Endothelial cell of umbilical vein (primary cell): ENCODE measurements at regions not wholly inside any gene's neighbourhood (a gene's known extent, or its start where the extent isn't known, plus 50 kb on each side); places are given as distances from the start of the nearest gene placed in this dataset.

Experiments
- BruUV-seq: library from RNA; stranded (reverse); fragments of 400-500 nt; replicated peaks from 2 replicates; lab custom pipeline; 2021; lab: Mats Ljungman, UMichigan
- CTCF ChIA-PET: fragments of 300-600, 350-600 bp; sonication (Branson Sonifier 250); formaldehyde crosslinking; loops from one replicate; lab custom pipeline; 2021; ENCODE audit warnings: antibody characterized with exemption, inconsistent platforms; lab: Charles Lee
- POLR2A ChIA-PET: fragments of 300-600, 350-600 bp; sonication (Branson Sonifier 250); formaldehyde crosslinking; loops from one replicate; lab custom pipeline; 2021; ENCODE audit warnings: antibody characterized with exemption, inconsistent platforms; lab: Charles Lee
- DNase-seq: peaks from one replicate; pipeline ENCODE4 v3.0.0-alpha.2; 2011; ENCODE audit warnings: low read depth, low spot score
- FAIRE-seq: peaks from 2 replicates; lab custom pipeline; 2011; peaks lifted over from hg19 to GRCh38; lab: Jason Lieb, UNC
- H2AFZ ChIP-seq: 2 replicates; pipeline ENCODE4 v1.6.0; 2012; ENCODE audit warnings: low read depth, low read length, control low read depth, inconsistent platforms
- H3K27ac ChIP-seq: 2 replicates; pipeline ENCODE4 v1.5.1; 2011; ENCODE audit warnings: low read depth, mild to moderate bottlenecking, control low read depth, low read length, moderate library complexity; ENCODE audit not compliant: insufficient read depth
- H3K27me3 ChIP-seq, 2 experiments: 2 replicates each; pipeline versions ENCODE4 v1.6.0 to v1.6.1; 2011; ENCODE audit warnings: low read length in 2 of 2, mixed read lengths in 1 of 2; ENCODE audit not compliant: control insufficient read depth in 2 of 2, insufficient read depth in 2 of 2
- H3K36me3 ChIP-seq, 2 experiments: 2 replicates in 1 of 2; 3 replicates in 1 of 2; pipeline ENCODE4 v1.5.1; 2011; ENCODE audit warnings: low read length in 2 of 2, mild to moderate bottlenecking in 1 of 2, moderate library complexity in 1 of 2; ENCODE audit not compliant: control insufficient read depth in 2 of 2, insufficient read depth in 2 of 2; ENCODE audit errors: extremely low read depth in 1 of 2
- H3K4me1 ChIP-seq: 3 replicates; pipeline ENCODE4 v1.5.1; 2011; ENCODE audit warnings: mild to moderate bottlenecking, low read length; ENCODE audit not compliant: control insufficient read depth, insufficient read depth; ENCODE audit errors: extremely low read depth
- H3K4me2 ChIP-seq: 2 replicates; pipeline ENCODE4 v1.6.1; 2011; ENCODE audit warnings: low read length, control low read depth, mixed read lengths; ENCODE audit not compliant: insufficient read depth
- H3K4me3 ChIP-seq, 3 experiments: fragments of 200-600 bp in 1 of 3; sonication (generic), shearing (Covaris generic) in 1 of 3; replicated peaks in 1 of 3; 2 replicates each; pipeline ENCODE4 v1.5.1; 2011 to 2016; ENCODE audit warnings: control low read depth in 3 of 3, low read length in 3 of 3, mild to moderate bottlenecking in 2 of 3, inconsistent platforms in 1 of 3, low read depth in 1 of 3, moderate library complexity in 1 of 3; ENCODE audit not compliant: insufficient read depth in 1 of 3
- H3K79me2 ChIP-seq: 2 replicates; pipeline ENCODE4 v1.6.0; 2012; ENCODE audit warnings: low read length, inconsistent platforms; ENCODE audit not compliant: control insufficient read depth, insufficient read depth
- H3K9ac ChIP-seq: replicated peaks from 2 replicates; pipeline ENCODE3; 2011; ENCODE audit warnings: low read length, control low read depth; ENCODE audit not compliant: insufficient read depth; ENCODE audit errors: extremely low read depth
- H3K9me1 ChIP-seq: replicated peaks from 3 replicates; pipeline ENCODE4 v1.6.0; 2011; ENCODE audit warnings: mild to moderate bottlenecking, low read length; ENCODE audit not compliant: control insufficient read depth, insufficient read depth; ENCODE audit errors: extremely low read depth
- H3K9me3 ChIP-seq: replicated peaks from 2 replicates; pipeline ENCODE4 v1.5.1; 2012; ENCODE audit warnings: low read length, inconsistent platforms; ENCODE audit not compliant: control insufficient read depth, insufficient read depth
- H4K20me1 ChIP-seq: replicated peaks from 2 replicates; pipeline ENCODE3; 2011; ENCODE audit warnings: mild to moderate bottlenecking, low read length; ENCODE audit not compliant: control insufficient read depth, insufficient read depth; ENCODE audit errors: extremely low read depth
- EZH2 ChIP-seq: IDR thresholded peaks from 2 replicates; pipeline ENCODE4 v1.6.1; 2012; ENCODE audit warnings: borderline replicate concordance, low read depth, mild to moderate bottlenecking, moderate library complexity, low read length, inconsistent platforms; ENCODE audit not compliant: severe bottlenecking
- FOS ChIP-seq: IDR thresholded peaks from 2 replicates; pipeline ENCODE4 v1.6.1; 2011; ENCODE audit warnings: mild to moderate bottlenecking, low read length, moderate library complexity, borderline replicate concordance; ENCODE audit not compliant: insufficient read depth
- GATA2 ChIP-seq: IDR thresholded peaks from 2 replicates; pipeline ENCODE4 v1.7.0; 2011; ENCODE audit warnings: low read depth, mild to moderate bottlenecking, moderate library complexity, mixed read lengths, low read length; ENCODE audit not compliant: insufficient read length, insufficient read depth
- MYC ChIP-seq: IDR thresholded peaks from one replicate; pipeline ENCODE4 v1.6.1; 2011; ENCODE audit warnings: mild to moderate bottlenecking, low read depth, low read length
- POLR2A ChIP-seq: IDR thresholded peaks from 2 replicates; pipeline ENCODE4 v1.6.1; 2012; ENCODE audit warnings: low read depth, mild to moderate bottlenecking, control low read depth, low read length
- dilution Hi-C: fragments of 300-500 bp; cut with MboI; formaldehyde crosslinking; loops from one replicate; pipeline ENCODE4 v1.15.0; 2019; ENCODE audit warnings: low sequenced_read_pairs; ENCODE audit not compliant: extremely low pct_ligation_motif_present
- intact Hi-C: fragments of 100-400 bp; cut with micrococcal nuclease; formaldehyde crosslinking; loops from one replicate; pipeline ENCODE4 v1.10.0; 2022
- TF ChIP-seq, protein P1 (sequence below): IDR thresholded peaks from 2 replicates; pipeline ENCODE4 v1.6.1; 2011; ENCODE audit not compliant: insufficient read depth, insufficient read length
- TF ChIP-seq, protein P2 (sequence below), 2 donors: IDR thresholded peaks; 1 replicate in 1 of 2; 2 replicates in 1 of 2; pipeline ENCODE4 v1.5.1; 2011; ENCODE audit warnings: low read length in 2 of 2, mild to moderate bottlenecking in 2 of 2, moderate library complexity in 2 of 2, control low read depth in 1 of 2, inconsistent platforms in 1 of 2, low read depth in 1 of 2; ENCODE audit not compliant: insufficient read depth in 1 of 2; ENCODE audit errors: extremely low read depth in 1 of 2

DNA sequence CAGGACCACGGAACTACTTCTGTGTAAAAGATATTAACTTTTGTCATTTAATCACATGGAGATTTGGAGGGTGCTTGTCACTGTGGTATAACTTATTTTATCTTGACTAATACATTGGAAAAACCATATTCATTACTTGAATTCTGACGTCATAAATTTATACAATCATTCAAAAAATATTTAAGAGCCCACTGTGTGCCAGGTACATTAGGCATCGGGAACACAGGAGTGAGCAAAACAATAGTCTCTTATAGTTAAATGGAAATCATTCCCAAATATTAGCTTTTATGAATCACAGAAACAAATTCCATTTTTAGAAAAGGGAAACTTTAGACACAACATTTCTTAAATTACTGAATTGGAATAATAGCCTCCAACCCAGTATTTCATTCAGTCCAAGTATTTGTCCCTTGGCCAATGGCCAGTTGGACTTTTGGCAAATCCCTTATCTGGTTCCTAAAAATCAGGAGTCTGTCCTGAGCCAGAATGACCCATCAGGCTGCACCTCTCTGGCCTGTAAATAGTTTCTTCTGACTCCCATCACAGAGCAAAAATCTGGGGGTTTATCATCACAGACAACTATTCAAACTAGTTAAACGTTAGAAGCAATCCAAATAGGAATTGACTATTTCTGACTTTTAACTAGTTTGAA lies 104.3 kb upstream of the FSTL4 start:
- H3K27me3 ChIP-seq, result peaks cover 8 to 9% of the 10 kb centered on the region in 2 experiments
- no peak overlapping the region for H3K9ac ChIP-seq
- no peak overlapping the region for H3K4me2 ChIP-seq
- TF ChIP-seq, protein P1, sequence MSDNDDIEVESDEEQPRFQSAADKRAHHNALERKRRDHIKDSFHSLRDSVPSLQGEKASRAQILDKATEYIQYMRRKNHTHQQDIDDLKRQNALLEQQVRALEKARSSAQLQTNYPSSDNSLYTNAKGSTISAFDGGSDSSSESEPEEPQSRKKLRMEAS, result no peak
- H3K27ac ChIP-seq, result no peak overlapping the region
- BruUV-seq, result no TSS peak
- no peaks in the 10 kb centered on the region for H4K20me1 ChIP-seq
- H3K4me3 ChIP-seq, result no peak overlapping the region
- no peak overlapping the region for H2AFZ ChIP-seq
- no peaks in the 10 kb centered on the region for H3K9me1 ChIP-seq
- H3K36me3 ChIP-seq, result no peaks in the 10 kb centered on the region
- intact Hi-C loops, result no loop called here
- H3K9me3 ChIP-seq, result no peaks in the 10 kb centered on the region
- no peaks in the 10 kb centered on the region for H3K4me1 ChIP-seq
- H3K79me2 ChIP-seq, result no peaks in the 10 kb centered on the region
- DNase-seq, result no peak
- dilution Hi-C loops, result no loop called here
- no peak for FAIRE-seq
- CTCF ChIA-PET, result no interaction called here
- POLR2A ChIA-PET, result no interaction called here

DNA sequence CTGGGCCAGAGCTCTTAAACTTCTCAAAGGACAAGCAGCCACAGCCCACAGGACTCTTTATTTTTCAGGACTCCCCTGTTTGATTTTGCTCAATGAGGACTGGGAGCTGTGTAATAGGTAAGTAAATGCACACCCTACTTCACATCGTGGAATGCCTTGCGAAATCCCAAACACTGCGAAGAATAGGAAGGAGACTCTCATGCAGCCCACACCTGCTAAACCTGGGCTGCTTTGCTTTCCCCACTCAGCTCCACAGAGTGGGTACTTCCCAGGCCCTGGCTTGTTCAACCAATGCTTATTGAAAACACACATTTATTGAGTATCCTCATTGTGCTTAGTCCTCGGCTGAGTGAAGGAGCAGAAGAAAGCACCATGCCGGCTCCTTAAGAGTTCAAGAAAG lies 103.3 kb upstream of the FSTL4 start:
- no TSS peak for BruUV-seq
- FAIRE-seq (no peak), DNase-seq (no peak)
- intact Hi-C loops (no loop called here), dilution Hi-C loops (no loop called here)
- Histone ChIP-seq H3K4me1 (no peaks in the 10 kb centered on the region), H2AFZ (no peak overlapping the region), H3K27ac (no peak overlapping the region), H3K4me3 (no peak overlapping the region), H3K4me2 (no peak overlapping the region), H3K9me1 (no peaks in the 10 kb centered on the region), H3K36me3 (no peaks in the 10 kb centered on the region), H4K20me1 (no peaks in the 10 kb centered on the region), H3K79me2 (no peaks in the 10 kb centered on the region), H3K27me3 (peaks cover 5 to 9% of the 10 kb centered on the region in 2 experiments), H3K9ac (no peak overlapping the region), H3K9me3 (no peaks in the 10 kb centered on the region)
- CTCF ChIA-PET, result no interaction called here
- TF ChIP-seq MYC (no peak), FOS (no peak), GATA2 (no peak), POLR2A (no peak), EZH2 (no peak)
- TF ChIP-seq, protein P1, result no peak
- TF ChIP-seq, protein P2, sequence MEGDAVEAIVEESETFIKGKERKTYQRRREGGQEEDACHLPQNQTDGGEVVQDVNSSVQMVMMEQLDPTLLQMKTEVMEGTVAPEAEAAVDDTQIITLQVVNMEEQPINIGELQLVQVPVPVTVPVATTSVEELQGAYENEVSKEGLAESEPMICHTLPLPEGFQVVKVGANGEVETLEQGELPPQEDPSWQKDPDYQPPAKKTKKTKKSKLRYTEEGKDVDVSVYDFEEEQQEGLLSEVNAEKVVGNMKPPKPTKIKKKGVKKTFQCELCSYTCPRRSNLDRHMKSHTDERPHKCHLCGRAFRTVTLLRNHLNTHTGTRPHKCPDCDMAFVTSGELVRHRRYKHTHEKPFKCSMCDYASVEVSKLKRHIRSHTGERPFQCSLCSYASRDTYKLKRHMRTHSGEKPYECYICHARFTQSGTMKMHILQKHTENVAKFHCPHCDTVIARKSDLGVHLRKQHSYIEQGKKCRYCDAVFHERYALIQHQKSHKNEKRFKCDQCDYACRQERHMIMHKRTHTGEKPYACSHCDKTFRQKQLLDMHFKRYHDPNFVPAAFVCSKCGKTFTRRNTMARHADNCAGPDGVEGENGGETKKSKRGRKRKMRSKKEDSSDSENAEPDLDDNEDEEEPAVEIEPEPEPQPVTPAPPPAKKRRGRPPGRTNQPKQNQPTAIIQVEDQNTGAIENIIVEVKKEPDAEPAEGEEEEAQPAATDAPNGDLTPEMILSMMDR (IDR thresholded peaks at IDR 0.05; ENCODE audit: extremely low read depth in 1 of 2, insufficient read depth in 1 of 2, low read depth in 1 of 2, low read length in 2 of 2), result no peak
- POLR2A ChIA-PET, result no interaction called here
